K562 (cell line): ENCODE measurements at regions not wholly inside any gene's neighbourhood (a gene's known extent, or its start where the extent isn't known, plus 50 kb on each side); places are given as distances from the start of the nearest gene placed in this dataset.

Experiments
- ATAC-seq: fragments of 200-7000 bp; cut with Tn5 transposase; 3 replicates; pipeline ENCODE4 v1.9.1; 2020; ENCODE audit warnings: moderate library complexity
- BruUV-seq: library from RNA; stranded (reverse); fragments of 400-500 nt; replicated peaks from 2 replicates; lab custom pipeline; 2021; lab: Mats Ljungman, UMichigan
- CTCF ChIA-PET: fragments of 300-600 bp; formaldehyde crosslinking; extraction: SDS; loops from one replicate; lab custom pipeline; 2021; ENCODE audit warnings: low intra/inter-chr PET ratio; lab: Yijun Ruan, JAX
- POLR2A ChIA-PET: fragments of 300-600, 350-650 bp; sonication (Branson Sonifier 250); formaldehyde crosslinking; extraction: SDS; loops from one replicate; lab custom pipeline; 2021; ENCODE audit warnings: antibody characterized with exemption, inconsistent platforms; lab: Yijun Ruan, JAX
- DNase-seq, 4 experiments: peaks; one replicate each; pipeline versions ENCODE4 v3.0.0 to v3.0.0-alpha.2; 2011 to 2018; ENCODE audit warnings: low spot score in 3 of 4, mixed read lengths in 3 of 4; ENCODE audit errors: extremely low read depth in 1 of 4
- FAIRE-seq: peaks from 2 replicates; lab custom pipeline; 2011; peaks lifted over from hg19 to GRCh38; lab: Jason Lieb, UNC
- H2AFZ ChIP-seq: 2 replicates; pipeline ENCODE4 v1.6.0; 2011; ENCODE audit warnings: low read depth, low read length, control low read depth, inconsistent platforms
- H3K27ac ChIP-seq: fragments of 200-600 bp; 3 replicates; pipeline ENCODE4 v1.8.0; 2011; ENCODE audit warnings: low read depth, mild to moderate bottlenecking, control low read depth, inconsistent platforms, low read length, moderate library complexity, mixed read lengths; ENCODE audit errors: extremely low read depth
- H3K27me3 ChIP-seq, 2 experiments: fragments of 300-600 bp in 1 of 2; 2 replicates in 1 of 2; 3 replicates in 1 of 2; pipeline versions ENCODE4 v1.6.0 to v1.8.0; 2011; ENCODE audit warnings: inconsistent platforms in 2 of 2, low read length in 2 of 2, mild to moderate bottlenecking in 1 of 2, mixed read lengths in 1 of 2, moderate library complexity in 1 of 2; ENCODE audit not compliant: control insufficient read depth in 2 of 2, insufficient read depth in 2 of 2
- H3K36me3 ChIP-seq: fragments of 300-600 bp; 3 replicates; pipeline ENCODE4 v1.8.0; 2011; ENCODE audit warnings: mild to moderate bottlenecking, low read length, inconsistent platforms; ENCODE audit not compliant: control insufficient read depth, insufficient read depth
- H3K4me1 ChIP-seq, 2 experiments: fragments of 200-600 bp in 1 of 2; replicated peaks in 1 of 2; 2 replicates in 1 of 2; 3 replicates in 1 of 2; pipeline versions ENCODE4 v1.5.1 to v1.8.0; 2011; ENCODE audit warnings: inconsistent platforms in 2 of 2, low read length in 2 of 2, mild to moderate bottlenecking in 1 of 2, mixed read lengths in 1 of 2, moderate library complexity in 1 of 2; ENCODE audit not compliant: control insufficient read depth in 2 of 2, insufficient read depth in 2 of 2
- H3K4me2 ChIP-seq: 2 replicates; pipeline ENCODE4 v1.6.1; 2011; ENCODE audit warnings: low read length, control low read depth, inconsistent platforms, mixed read lengths; ENCODE audit not compliant: insufficient read depth
- H3K4me3 ChIP-seq: fragments of 200-600 bp; sonication (generic), shearing (Covaris generic); 2 replicates; pipeline ENCODE4 v1.5.1; 2016; ENCODE audit warnings: control low read depth, inconsistent platforms
- H3K79me2 ChIP-seq: fragments of 200-600 bp; 3 replicates; pipeline ENCODE4 v1.8.0; 2011; ENCODE audit warnings: low read length, inconsistent platforms; ENCODE audit not compliant: control insufficient read depth, insufficient read depth
- H3K9ac ChIP-seq, 2 experiments: 2 replicates each; pipeline versions ENCODE4 v1.6.0 to v1.6.1; 2011; ENCODE audit warnings: low read depth in 2 of 2, low read length in 2 of 2, control low read depth in 1 of 2, inconsistent platforms in 1 of 2, mild to moderate bottlenecking in 1 of 2, mixed read lengths in 1 of 2; ENCODE audit not compliant: insufficient read depth in 1 of 2
- H3K9me1 ChIP-seq: one replicate; pipeline ENCODE4 v1.6.0; 2011; ENCODE audit warnings: inconsistent platforms, mild to moderate bottlenecking, low read length, moderate library complexity; ENCODE audit not compliant: control insufficient read depth, insufficient read depth
- H3K9me3 ChIP-seq: replicated peaks from 2 replicates; pipeline ENCODE4 v1.5.1; 2011; ENCODE audit warnings: low read depth, low read length, inconsistent platforms; ENCODE audit not compliant: control insufficient read depth, insufficient read depth
- H4K20me1 ChIP-seq: replicated peaks from 2 replicates; pipeline ENCODE4 v1.6.1; 2011; ENCODE audit warnings: low read length, inconsistent platforms, mixed read lengths; ENCODE audit not compliant: control insufficient read depth, insufficient read depth
- OTX1 ChIP-seq: fragments of 450-650 bp; formaldehyde crosslinking; IDR thresholded peaks from 2 replicates; pipeline ENCODE4 v1.4.0; 2022; ENCODE audit warnings: mild to moderate bottlenecking
- RREB1 ChIP-seq: fragments of 250-450 bp; sonication (Bioruptor Pico); IDR thresholded peaks from 2 replicates; pipeline ENCODE4 v1.4.0; 2020
- SMARCC2 ChIP-seq: fragments of 450-650 bp; IDR thresholded peaks from 2 replicates; pipeline ENCODE4 v1.6.1; 2017; ENCODE audit warnings: antibody characterized with exemption, moderate library complexity, mild to moderate bottlenecking, low read depth
- SOX6 ChIP-seq: fragments of 450-650 bp; IDR thresholded peaks from 2 replicates; pipeline ENCODE4 v1.6.1; 2014; ENCODE audit warnings: mild to moderate bottlenecking
- SPI1 ChIP-seq: IDR thresholded peaks from 2 replicates; pipeline ENCODE4 v1.6.1; 2011; ENCODE audit warnings: low read depth, low read length, control low read depth, borderline replicate concordance
- ZNF146 ChIP-seq: IDR thresholded peaks from one replicate; pipeline ENCODE4 v1.6.1; 2018; ENCODE audit warnings: missing compliant biosample characterization; ENCODE audit not compliant: unreplicated experiment
- WGBS: fragments of 100-300 bp; shearing (Covaris generic); methylation state at CpG from one replicate; pipeline ENCODE4 v1.1.6; 2016; ENCODE audit warnings: low coverage, mixed read lengths; ENCODE audit not compliant: insufficient coverage; ENCODE audit errors: missing lambda C conversion rate; 5-methylcytosine and 5-hydroxymethylcytosine counted together
- in situ Hi-C: fragments of 300-500 bp; cut with MboI; formaldehyde crosslinking; loops from 4 replicates; pipeline ENCODE4 v1.15.0; 2018; ENCODE audit warnings: inconsistent platforms, mixed read lengths
- intact Hi-C: fragments of 100-400 bp; cut with micrococcal nuclease; formaldehyde crosslinking; loops from 2 replicates; pipeline ENCODE4 v1.14.2; 2022

GRCh38 chr5:154529282-154529681 is 51.3 kb upstream of the HAND1 start:
- DNase-seq (no peak), ATAC-seq (no peak), FAIRE-seq (no peak)
- no peaks in the 10 kb centered on the region for H3K9me1 ChIP-seq
- no peaks in the 10 kb centered on the region for H3K36me3 ChIP-seq
- ChIA-PET POLR2A (interaction anchor here (0.5 kb wide), 1 partner anchor 101 kb away, joined by 3 read pairs; no protein-coding TSS in a partner anchor), CTCF (interaction anchor here (0.7 kb wide), 1 partner anchor 62 kb away, joined by 3 read pairs; no protein-coding TSS in a partner anchor)
- no peak overlapping the region for H3K4me3 ChIP-seq
- H3K27me3 ChIP-seq = peaks cover 4 to 13% of the 10 kb centered on the region in 2 experiments; a peak in 3 of 5 replicates
- no peaks in the 10 kb centered on the region; the same call in 1 of the 2 replicates for H3K9me3 ChIP-seq
- BruUV-seq = no TSS peak
- no peak overlapping the region for H3K4me2 ChIP-seq
- intact Hi-C loops = loop anchor here (10.0 kb wide), 1 partner anchor 454 kb away; no protein-coding TSS in a partner anchor
- H3K4me1 ChIP-seq = peaks cover 0 to under 1% of the 10 kb centered on the region in 2 experiments; a peak in 2 of 5 replicates
- no peak overlapping the region for H2AFZ ChIP-seq
- H3K27ac ChIP-seq = no peak overlapping the region
- 75% methylated on average over 1 of the region's 1 CpG for WGBS
- H3K9ac ChIP-seq = no peak overlapping the region
- no peaks in the 10 kb centered on the region for H4K20me1 ChIP-seq
- H3K79me2 ChIP-seq = no peaks in the 10 kb centered on the region
- in situ Hi-C loops = no loop called here
- TF ChIP-seq SMARCC2 (no peak), SOX6 (no peak), OTX1 (CRISPR knock-in tag) (no peak), ZNF146 (CRISPR knock-in tag) (peak; percentile 38), SPI1 (no peak), RREB1 (no peak)
